GM18951 (cell line): ENCODE measurements at regions not wholly inside any gene's neighbourhood (a gene's known extent, or its start where the extent isn't known, plus 50 kb on each side); places are given as distances from the start of the nearest gene placed in this dataset.
"Not testable (repeated sequence)": the region's sequence is repeated elsewhere in the genome, so short reads cannot be mapped to it uniquely, and the experiment has no call there.

Experiments used
- POLR2A ChIP-seq: IDR thresholded peaks from 4 replicates; pipeline ENCODE4 v1.6.1; 2011; ENCODE audit warnings: mild to moderate bottlenecking; ENCODE audit not compliant: insufficient read length, insufficient read depth; ENCODE audit errors: extremely low read depth
- in situ Hi-C: fragments of 300-500 bp; cut with MboI; formaldehyde crosslinking; loops from one replicate; pipeline ENCODE4 v1.12.0; 2022; ENCODE audit warnings: low sequenced_read_pairs, mixed read lengths, inconsistent platforms; ENCODE audit not compliant: unreplicated experiment

GRCh38 chr3:104388619-104389018 lies 978.1 kb upstream of the ALCAM start:
- no peak for TF ChIP-seq POLR2A
- in situ Hi-C loops = no loop called here

GRCh38 chr3:104392327-104392726 lies 974.4 kb upstream of the ALCAM start:
- in situ Hi-C loops = no loop called here

GRCh38 chr3:104396974-104397669 lies 969.6 kb upstream of the ALCAM start:
- in situ Hi-C loops = no loop called here

More at GRCh38 chr3:104392327-104392726, 974.4 kb upstream of the ALCAM start:
- no peak for TF ChIP-seq POLR2A

GRCh38 chr3:104397713-104398112 lies 969.0 kb upstream of the ALCAM start:
- in situ Hi-C loops = no loop called here
- TF ChIP-seq POLR2A = no peak

More at GRCh38 chr3:104396974-104397669, 969.6 kb upstream of the ALCAM start:
- no peak for TF ChIP-seq POLR2A

GRCh38 chr3:104402902-104403301 lies 963.8 kb upstream of the ALCAM start:
- no peak for TF ChIP-seq POLR2A
- in situ Hi-C loops = no loop called here

GRCh38 chr3:104411757-104412156 lies 955.0 kb upstream of the ALCAM start:
- TF ChIP-seq POLR2A = no peak
- in situ Hi-C loops = no loop called here

- TF ChIP-seq POLR2A = no peak
- in situ Hi-C loops = no loop called here
Observed at GRCh38 chr3:104412608-104413580, 953.8 kb upstream of the ALCAM start.

GRCh38 chr3:104428337-104428925 lies 938.3 kb upstream of the ALCAM start:
- no peak for TF ChIP-seq POLR2A
- in situ Hi-C loops = no loop called here

- TF ChIP-seq POLR2A = no peak
- in situ Hi-C loops = no loop called here
Observed at GRCh38 chr3:104429727-104430126, 937.0 kb upstream of the ALCAM start.

- TF ChIP-seq POLR2A = no peak
- in situ Hi-C loops = no loop called here
Observed at GRCh38 chr3:104436506-104436905, 930.2 kb upstream of the ALCAM start.

- TF ChIP-seq POLR2A = no peak
- in situ Hi-C loops = no loop called here
Observed at GRCh38 chr3:104437131-104437750, 929.5 kb upstream of the ALCAM start.

GRCh38 chr3:104437891-104438290 lies 928.8 kb upstream of the ALCAM start:
- TF ChIP-seq POLR2A = no peak
- in situ Hi-C loops = no loop called here

GRCh38 chr3:104438706-104439105 lies 928.0 kb upstream of the ALCAM start:
- in situ Hi-C loops = no loop called here

GRCh38 chr3:104445252-104445919 lies 921.3 kb upstream of the ALCAM start:
- in situ Hi-C loops = not testable (repeated sequence)

More at GRCh38 chr3:104438706-104439105, 928.0 kb upstream of the ALCAM start:
- TF ChIP-seq POLR2A = no peak
